SK-N-SH (cell line): ENCODE measurements at regions not wholly inside any gene's neighbourhood (a gene's known extent, or its start where the extent isn't known, plus 50 kb on each side); places are given as distances from the start of the nearest gene placed in this dataset.

Experiments used
- CTCF ChIA-PET: fragments of 300-600, 350-600 bp; formaldehyde crosslinking; extraction: SDS; loops from one replicate; lab custom pipeline; 2021; lab: Yijun Ruan, JAX
- POLR2A ChIA-PET: fragments of 350-600 bp; sonication (Branson Sonifier 250); formaldehyde crosslinking; extraction: SDS; loops from one replicate; lab custom pipeline; 2020; ENCODE audit warnings: antibody characterized with exemption, inconsistent platforms; lab: Yijun Ruan, JAX
- DNase-seq: peaks from one replicate; pipeline ENCODE4 v3.0.0; 2012
- H2AFZ ChIP-seq: fragments of 200-600 bp; sonication (generic); 2 replicates; pipeline ENCODE4 v1.8.1; 2016; ENCODE audit warnings: antibody characterized with exemption, mild to moderate bottlenecking, low read depth
- H3F3A ChIP-seq: fragments of 200-600 bp; sonication (generic); replicated peaks from 2 replicates; pipeline ENCODE3; 2016; ENCODE audit warnings: antibody characterized with exemption, mild to moderate bottlenecking; ENCODE audit not compliant: insufficient read depth
- H3K27ac ChIP-seq, 2 experiments: fragments of 200-500 bp in 1 of 2; fragments of 200-600 bp in 1 of 2; sonication (Bioruptor generic) in 1 of 2; sonication (generic), shearing (Covaris generic) in 1 of 2; 2 replicates each; pipeline versions ENCODE4 v1.5.1 to v1.6.1; 2014 to 2016; ENCODE audit warnings: low read depth in 2 of 2, inconsistent platforms in 1 of 2, low read length in 1 of 2, mild to moderate bottlenecking in 1 of 2, mixed read lengths in 1 of 2
- H3K27me3 ChIP-seq: fragments of 200-600 bp; sonication (generic), shearing (Covaris generic); 2 replicates; pipeline ENCODE4 v1.6.1; 2016; ENCODE audit warnings: mixed run types; ENCODE audit not compliant: insufficient read depth
- H3K36me3 ChIP-seq, 2 experiments: fragments of 200-500 bp in 1 of 2; fragments of 200-600 bp in 1 of 2; sonication (Bioruptor generic) in 1 of 2; sonication (generic) in 1 of 2; replicated peaks in 1 of 2; 2 replicates each; pipeline versions ENCODE3 to v1.5.1; 2014 to 2016; ENCODE audit warnings: low read length in 1 of 2, mild to moderate bottlenecking in 1 of 2; ENCODE audit not compliant: insufficient read depth in 2 of 2, control insufficient read depth in 1 of 2
- H3K4me1 ChIP-seq, 2 experiments: fragments of 200-500 bp in 1 of 2; fragments of 200-600 bp in 1 of 2; sonication (Bioruptor generic) in 1 of 2; sonication (generic), shearing (Covaris generic) in 1 of 2; 2 replicates each; pipeline versions ENCODE4 v1.5.1 to v1.6.1; 2014 to 2016; ENCODE audit warnings: low read depth in 1 of 2, low read length in 1 of 2, mixed run types in 1 of 2; ENCODE audit not compliant: insufficient read depth in 2 of 2, control insufficient read depth in 1 of 2
- H3K4me2 ChIP-seq: fragments of 200-600 bp; sonication (generic), shearing (Covaris generic); 2 replicates; pipeline ENCODE4 v1.6.1; 2017; ENCODE audit warnings: mixed run types
- H3K4me3 ChIP-seq, 2 experiments: fragments of 200-500 bp in 1 of 2; fragments of 200-600 bp in 1 of 2; sonication (Bioruptor generic) in 1 of 2; sonication (generic), shearing (Covaris generic) in 1 of 2; 2 replicates each; pipeline versions ENCODE4 v1.5.1 to v1.8.1; 2014 to 2016; ENCODE audit warnings: low read depth in 2 of 2, inconsistent platforms in 1 of 2, low read length in 1 of 2, mild to moderate bottlenecking in 1 of 2, mixed read lengths in 1 of 2, moderate library complexity in 1 of 2
- H3K79me2 ChIP-seq: fragments of 200-600 bp; sonication (generic); 2 replicates; pipeline ENCODE4 v1.8.1; 2017; ENCODE audit warnings: mild to moderate bottlenecking; ENCODE audit not compliant: insufficient read depth
- H3K9ac ChIP-seq: fragments of 200-600 bp; sonication (generic); 2 replicates; pipeline ENCODE4 v1.6.1; 2017; ENCODE audit warnings: mixed run types
- H3K9me2 ChIP-seq: fragments of 200-600 bp; sonication (generic); 2 replicates; pipeline ENCODE4 v1.6.1; 2017; ENCODE audit warnings: mixed run types
- H3K9me3 ChIP-seq: fragments of 200-600 bp; sonication (generic); 2 replicates; pipeline ENCODE4 v1.6.1; 2017; ENCODE audit warnings: mixed run types, mild to moderate bottlenecking, moderate library complexity
- H4K20me1 ChIP-seq: fragments of 200-600 bp; sonication (generic); 2 replicates; pipeline ENCODE4 v1.6.1; 2017; ENCODE audit warnings: mild to moderate bottlenecking, mixed run types; ENCODE audit not compliant: insufficient read depth
- CHD2 ChIP-seq: fragments of 150-350 bp; IDR thresholded peaks from 2 replicates; pipeline ENCODE4 v1.6.1; 2018; ENCODE audit warnings: low read length; ENCODE audit not compliant: partially characterized antibody
- ELF1 ChIP-seq: IDR thresholded peaks from 2 replicates; pipeline ENCODE4 v1.4.0; 2012
- EP300 ChIP-seq, 2 experiments: IDR thresholded peaks; 2 replicates each; pipeline versions ENCODE4 v1.4.0 to v1.6.1; 2012; ENCODE audit warnings: borderline replicate concordance in 1 of 2, low read depth in 1 of 2, low read length in 1 of 2
- EZH2phosphoT487 ChIP-seq: fragments of 200-600 bp; sonication (generic); IDR thresholded peaks from 2 replicates; pipeline ENCODE4 v1.6.1; 2017; ENCODE audit warnings: low read depth, mixed run types, mild to moderate bottlenecking, antibody characterized with exemption, moderate library complexity, borderline replicate concordance
- FOXJ3 ChIP-seq: sonication (generic); formaldehyde crosslinking; IDR thresholded peaks from 2 replicates; pipeline ENCODE4 v1.5.1; 2020; ENCODE audit warnings: mild to moderate bottlenecking, missing genetic modification reagents
- GABPA ChIP-seq: IDR thresholded peaks from 2 replicates; pipeline ENCODE4 v1.4.0; 2012; ENCODE audit warnings: low read depth, mild to moderate bottlenecking
- MXI1 ChIP-seq: IDR thresholded peaks from 2 replicates; pipeline ENCODE4 v1.6.1; 2012; ENCODE audit warnings: mild to moderate bottlenecking, low read depth, low read length, improper control_type of control experiment
- RCOR1 ChIP-seq: fragments of 150-350 bp; IDR thresholded peaks from 2 replicates; pipeline ENCODE4 v1.6.1; 2017; ENCODE audit warnings: antibody characterized with exemption, low read length
- SIN3A ChIP-seq: IDR thresholded peaks from 2 replicates; pipeline ENCODE4 v1.6.1; 2012; ENCODE audit warnings: low read depth, mild to moderate bottlenecking, low read length, moderate library complexity, borderline replicate concordance
- WGBS: methylation state at CpG from one replicate; pipeline ENCODE4 v1.1.6; 2017; ENCODE audit warnings: low lambda C conversion rate; 5-methylcytosine and 5-hydroxymethylcytosine counted together
- TF ChIP-seq, protein P1 (sequence below): fragments of 200-600 bp; sonication (generic); IDR thresholded peaks from 2 replicates; pipeline ENCODE4 v1.6.1; 2017; ENCODE audit warnings: antibody characterized with exemption, mild to moderate bottlenecking, moderate library complexity
- TF ChIP-seq, protein P2 (sequence below): IDR thresholded peaks from 2 replicates; pipeline ENCODE4 v1.4.0; 2012; ENCODE audit warnings: low read depth, borderline replicate concordance

GRCh38 chr21:30030416-30030815, 90.6 kb upstream of the GRIK1 start:
- Histone ChIP-seq H3K79me2 (no peaks in the 10 kb centered on the region), H3K9ac (no peak overlapping the region), H3K9me3 (no peaks in the 10 kb centered on the region), H3F3A (no peaks in the 10 kb centered on the region), H3K27ac (no peak overlapping the region), H3K9me2 (no peaks in the 10 kb centered on the region), H3K36me3 (no peaks in the 10 kb centered on the region), H3K4me1 (no peaks in the 10 kb centered on the region), H2AFZ (no peak overlapping the region), H3K4me2 (no peak overlapping the region), H3K27me3 (no peaks in the 10 kb centered on the region), H4K20me1 (no peaks in the 10 kb centered on the region), H3K4me3 (no peak overlapping the region)
- TF ChIP-seq EP300 (IDR thresholded peaks at IDR 0.05; ENCODE audit: borderline replicate concordance in 1 of 2, low read depth in 1 of 2, low read length in 1 of 2) (no peak), SIN3A (no peak), MXI1 (no peak), FOXJ3 (CRISPR knock-in tag) (no peak), EZH2phosphoT487 (no peak), GABPA (no peak)
- TF ChIP-seq, protein P1, sequence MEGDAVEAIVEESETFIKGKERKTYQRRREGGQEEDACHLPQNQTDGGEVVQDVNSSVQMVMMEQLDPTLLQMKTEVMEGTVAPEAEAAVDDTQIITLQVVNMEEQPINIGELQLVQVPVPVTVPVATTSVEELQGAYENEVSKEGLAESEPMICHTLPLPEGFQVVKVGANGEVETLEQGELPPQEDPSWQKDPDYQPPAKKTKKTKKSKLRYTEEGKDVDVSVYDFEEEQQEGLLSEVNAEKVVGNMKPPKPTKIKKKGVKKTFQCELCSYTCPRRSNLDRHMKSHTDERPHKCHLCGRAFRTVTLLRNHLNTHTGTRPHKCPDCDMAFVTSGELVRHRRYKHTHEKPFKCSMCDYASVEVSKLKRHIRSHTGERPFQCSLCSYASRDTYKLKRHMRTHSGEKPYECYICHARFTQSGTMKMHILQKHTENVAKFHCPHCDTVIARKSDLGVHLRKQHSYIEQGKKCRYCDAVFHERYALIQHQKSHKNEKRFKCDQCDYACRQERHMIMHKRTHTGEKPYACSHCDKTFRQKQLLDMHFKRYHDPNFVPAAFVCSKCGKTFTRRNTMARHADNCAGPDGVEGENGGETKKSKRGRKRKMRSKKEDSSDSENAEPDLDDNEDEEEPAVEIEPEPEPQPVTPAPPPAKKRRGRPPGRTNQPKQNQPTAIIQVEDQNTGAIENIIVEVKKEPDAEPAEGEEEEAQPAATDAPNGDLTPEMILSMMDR: no peak
- DNase-seq: no peak
- POLR2A ChIA-PET: no interaction called here
- 0% methylated on average over 6 of the region's 6 CpGs for WGBS
- CTCF ChIA-PET: interaction anchor here (1.7 kb wide), 1 partner anchor 14 kb away, joined by 5 read pairs; no protein-coding TSS in a partner anchor

DNA sequence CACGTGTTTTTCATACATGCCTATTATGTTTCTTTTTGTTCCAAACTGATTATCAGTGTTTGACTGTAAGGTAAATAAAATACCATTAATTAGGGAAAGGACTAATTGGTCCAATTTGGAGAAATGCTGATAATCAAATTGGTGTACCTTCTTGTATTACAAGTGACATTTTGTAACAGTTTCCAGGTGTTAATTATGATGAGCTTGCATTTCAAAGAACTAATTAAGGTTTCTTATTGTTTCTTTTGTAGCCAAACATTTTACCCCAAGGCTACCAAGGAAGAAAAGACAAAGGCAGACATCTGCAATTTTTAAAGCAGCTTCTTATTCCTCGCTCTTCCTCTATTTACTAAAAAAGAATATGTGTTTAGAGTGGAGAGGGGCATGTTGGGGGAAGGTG, 88.7 kb upstream of the GRIK1 start:
- ChIA-PET POLR2A (no interaction called here), CTCF (interaction anchor here (0.8 to 2.5 kb wide), 3 partner anchors 16 to 25 kb away, joined by 3 to 17 read pairs (median 3); no protein-coding TSS in a partner anchor)
- H3K4me2 ChIP-seq: no peak overlapping the region
- H3F3A ChIP-seq: no peaks in the 10 kb centered on the region
- WGBS: 4% methylated on average over 2 of the region's 2 CpGs
- no peaks in the 10 kb centered on the region for H4K20me1 ChIP-seq
- H3K27me3 ChIP-seq: no peaks in the 10 kb centered on the region
- H3K9ac ChIP-seq: no peak overlapping the region
- no peak overlapping the region for H3K27ac ChIP-seq
- no peak overlapping the region for H3K4me3 ChIP-seq
- H3K9me3 ChIP-seq: no peaks in the 10 kb centered on the region
- DNase-seq: no peak
- no peaks in the 10 kb centered on the region for H3K79me2 ChIP-seq
- no peak overlapping the region for H2AFZ ChIP-seq
- TF ChIP-seq CHD2: no peak
- no peak for TF ChIP-seq ELF1
- TF ChIP-seq EZH2phosphoT487: no peak
- TF ChIP-seq, protein P2, sequence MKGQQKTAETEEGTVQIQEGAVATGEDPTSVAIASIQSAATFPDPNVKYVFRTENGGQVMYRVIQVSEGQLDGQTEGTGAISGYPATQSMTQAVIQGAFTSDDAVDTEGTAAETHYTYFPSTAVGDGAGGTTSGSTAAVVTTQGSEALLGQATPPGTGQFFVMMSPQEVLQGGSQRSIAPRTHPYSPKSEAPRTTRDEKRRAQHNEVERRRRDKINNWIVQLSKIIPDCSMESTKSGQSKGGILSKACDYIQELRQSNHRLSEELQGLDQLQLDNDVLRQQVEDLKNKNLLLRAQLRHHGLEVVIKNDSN: no peak
- no peak for TF ChIP-seq RCOR1
- TF ChIP-seq, protein P1: no peak
- no peak for TF ChIP-seq MXI1
- no peaks in the 10 kb centered on the region for H3K36me3 ChIP-seq
- H3K9me2 ChIP-seq: no peaks in the 10 kb centered on the region
- H3K4me1 ChIP-seq: no peaks in the 10 kb centered on the region
